ENCODE measurements at regions not wholly inside any gene's neighbourhood (a gene's known extent, or its start where the extent isn't known, plus 50 kb on each side); places are given as distances from the start of the nearest gene placed in this dataset.

DNA sequence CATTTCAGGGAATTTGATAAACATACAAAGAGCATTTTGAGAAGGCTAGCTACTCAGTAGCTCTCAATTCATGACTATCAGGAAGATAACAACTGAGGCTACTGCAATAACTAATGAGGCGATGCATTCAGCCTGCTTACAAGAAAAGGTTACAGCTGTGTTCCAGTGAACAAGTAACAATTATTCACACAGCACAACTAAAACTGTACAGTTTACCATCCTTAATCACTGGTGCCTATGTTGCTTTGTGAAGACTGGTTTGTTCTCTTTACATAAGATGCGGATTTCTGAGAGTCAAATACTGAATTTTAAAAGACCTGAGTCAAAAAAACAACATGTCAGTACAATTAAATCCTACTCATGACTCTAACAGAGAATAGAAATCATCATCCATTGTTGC, 526.3 kb downstream of the OTOL1 start:
- TF ChIP-seq, protein P1, sequence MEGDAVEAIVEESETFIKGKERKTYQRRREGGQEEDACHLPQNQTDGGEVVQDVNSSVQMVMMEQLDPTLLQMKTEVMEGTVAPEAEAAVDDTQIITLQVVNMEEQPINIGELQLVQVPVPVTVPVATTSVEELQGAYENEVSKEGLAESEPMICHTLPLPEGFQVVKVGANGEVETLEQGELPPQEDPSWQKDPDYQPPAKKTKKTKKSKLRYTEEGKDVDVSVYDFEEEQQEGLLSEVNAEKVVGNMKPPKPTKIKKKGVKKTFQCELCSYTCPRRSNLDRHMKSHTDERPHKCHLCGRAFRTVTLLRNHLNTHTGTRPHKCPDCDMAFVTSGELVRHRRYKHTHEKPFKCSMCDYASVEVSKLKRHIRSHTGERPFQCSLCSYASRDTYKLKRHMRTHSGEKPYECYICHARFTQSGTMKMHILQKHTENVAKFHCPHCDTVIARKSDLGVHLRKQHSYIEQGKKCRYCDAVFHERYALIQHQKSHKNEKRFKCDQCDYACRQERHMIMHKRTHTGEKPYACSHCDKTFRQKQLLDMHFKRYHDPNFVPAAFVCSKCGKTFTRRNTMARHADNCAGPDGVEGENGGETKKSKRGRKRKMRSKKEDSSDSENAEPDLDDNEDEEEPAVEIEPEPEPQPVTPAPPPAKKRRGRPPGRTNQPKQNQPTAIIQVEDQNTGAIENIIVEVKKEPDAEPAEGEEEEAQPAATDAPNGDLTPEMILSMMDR (IDR thresholded peaks at IDR 0.05), result no peak
- no peak for TF ChIP-seq POLR2A (IDR thresholded peaks at IDR 0.05)
